Breast epithelium (tissue), 4 donors: ENCODE measurements at regions not wholly inside any gene's neighbourhood (a gene's known extent, or its start where the extent isn't known, plus 50 kb on each side); places are given as distances from the start of the nearest gene placed in this dataset.

Source experiments
- DNase-seq, 2 donors: peaks; one replicate each; pipeline ENCODE4 v3.0.0-alpha.2; 2019; ENCODE audit warnings: low spot score in 2 of 2
- H3K27ac ChIP-seq, 2 donors: fragments of 200-600 bp; sonication (generic) in 1 of 2; one replicate each; pipeline ENCODE4 v1.5.1; 2016 to 2019; ENCODE audit warnings: mild to moderate bottlenecking in 1 of 2
- H3K27me3 ChIP-seq, 2 donors: fragments of 200-600 bp; sonication (generic) in 1 of 2; one replicate each; pipeline versions ENCODE4 v1.5.1 to v1.6.0; 2017 to 2019; ENCODE audit warnings: control low read depth in 1 of 2, mild to moderate bottlenecking in 1 of 2
- H3K36me3 ChIP-seq: fragments of 200-600 bp; one replicate; pipeline ENCODE4 v1.5.1; 2019
- H3K4me1 ChIP-seq, 2 donors: fragments of 200-600 bp; sonication (generic); one replicate each; pipeline ENCODE4 v1.5.1; 2016 to 2019; ENCODE audit warnings: control low read depth in 1 of 2
- H3K4me3 ChIP-seq, 3 donors: fragments of 200-600 bp; sonication (generic); 1 replicate in 2 of 3; 2 replicates in 1 of 3; pipeline ENCODE4 v1.5.1; 2016 to 2019; ENCODE audit warnings: mild to moderate bottlenecking in 3 of 3, moderate library complexity in 2 of 3
- H3K9me3 ChIP-seq, 2 donors: fragments of 200-600 bp; sonication (generic) in 1 of 2; one replicate each; pipeline ENCODE4 v1.5.1; 2016 to 2019; ENCODE audit warnings: control low read depth in 1 of 2
- CTCF ChIP-seq, 3 donors: fragments of 450-650 bp; IDR thresholded peaks; one replicate each; pipeline ENCODE4 v1.5.1; 2016 to 2017; ENCODE audit warnings: antibody characterized with exemption in 3 of 3, mild to moderate bottlenecking in 3 of 3, moderate library complexity in 3 of 3
- POLR2A ChIP-seq: fragments of 450-650 bp; IDR thresholded peaks from one replicate; pipeline ENCODE4 v1.6.1; 2016; ENCODE audit warnings: antibody characterized with exemption, mild to moderate bottlenecking, moderate library complexity
- POLR2AphosphoS5 ChIP-seq, 3 donors: sonication (generic); formaldehyde crosslinking; IDR thresholded peaks; one replicate each; pipeline ENCODE4 v1.6.1; 2017; ENCODE audit warnings: antibody characterized with exemption in 3 of 3
- intact Hi-C: fragments of 100-400 bp; cut with DNase I; formaldehyde crosslinking; loops from one replicate; pipeline ENCODE4 v1.15.1; 2023; ENCODE audit warnings: low total_unique reads

- H3K4me1 ChIP-seq = peaks cover 0 to 1% of the 10 kb centered on the region in 2 donors
- H3K27me3 ChIP-seq = no peaks in the 10 kb centered on the region
- intact Hi-C loops = no loop called here
- DNase-seq = no peak
- no peak overlapping the region for H3K27ac ChIP-seq
- no peaks in the 10 kb centered on the region for H3K36me3 ChIP-seq
- TF ChIP-seq POLR2AphosphoS5 (IDR thresholded peaks at IDR 0.05) (no peak), CTCF (IDR thresholded peaks at IDR 0.05) (no peak), POLR2A (no peak)
- H3K9me3 ChIP-seq = peaks cover 5 to 8% of the 10 kb centered on the region in 2 donors
- no peak overlapping the region for H3K4me3 ChIP-seq
These were observed 92.0 kb downstream of the SPP2 start for GRCh38 chr2:234142530-234142929.

- Histone ChIP-seq H3K4me3 (no peak overlapping the region), H3K27me3 (no peaks in the 10 kb centered on the region), H3K4me1 (no peaks in the 10 kb centered on the region), H3K9me3 (peaks cover 5 to 8% of the 10 kb centered on the region in 2 donors), H3K36me3 (no peaks in the 10 kb centered on the region), H3K27ac (no peak overlapping the region)
- no peak for DNase-seq
- no peak for TF ChIP-seq POLR2AphosphoS5 (IDR thresholded peaks at IDR 0.05)
- TF ChIP-seq POLR2A = no peak
- TF ChIP-seq CTCF (IDR thresholded peaks at IDR 0.05) = no peak
- intact Hi-C loops = no loop called here
These were observed 89.3 kb downstream of the SPP2 start for GRCh38 chr2:234139755-234140154.

- no peaks in the 10 kb centered on the region for H3K4me1 ChIP-seq
- H3K9me3 ChIP-seq = peaks cover 5 to 8% of the 10 kb centered on the region in 2 donors
- no peak for TF ChIP-seq POLR2AphosphoS5 (IDR thresholded peaks at IDR 0.05)
- TF ChIP-seq CTCF (IDR thresholded peaks at IDR 0.05) = no peak
- TF ChIP-seq POLR2A = no peak
- intact Hi-C loops = no loop called here
- no peak overlapping the region for H3K27ac ChIP-seq
- no peaks in the 10 kb centered on the region for H3K27me3 ChIP-seq
- DNase-seq = no peak
- no peaks in the 10 kb centered on the region for H3K36me3 ChIP-seq
- no peak overlapping the region for H3K4me3 ChIP-seq
These were observed 88.3 kb downstream of the SPP2 start for GRCh38 chr2:234138836-234139235.

GRCh38 chr2:234137400-234138014 is 87.0 kb downstream of the SPP2 start:
- peak in 1 of 3 donors; percentile 48 for TF ChIP-seq POLR2AphosphoS5 (IDR thresholded peaks at IDR 0.05)
- TF ChIP-seq CTCF (IDR thresholded peaks at IDR 0.05) = no peak
- intact Hi-C loops = no loop called here
- H3K27ac ChIP-seq = peak overlapping the region; percentile 82 to 90
- no peaks in the 10 kb centered on the region for H3K4me1 ChIP-seq
- peaks cover 5 to 8% of the 10 kb centered on the region in 2 donors for H3K9me3 ChIP-seq
- H3K36me3 ChIP-seq = no peaks in the 10 kb centered on the region
- H3K27me3 ChIP-seq = no peaks in the 10 kb centered on the region
- no peak overlapping the region for H3K4me3 ChIP-seq
- peak in 1 of 2 donors; percentile 75 for DNase-seq

- intact Hi-C loops = no loop called here
- no peak for DNase-seq
- Histone ChIP-seq H3K27me3 (no peaks in the 10 kb centered on the region), H3K4me1 (no peaks in the 10 kb centered on the region), H3K9me3 (peaks cover 5 to 8% of the 10 kb centered on the region in 2 donors), H3K27ac (peak overlapping the region; percentile 74 to 82), H3K4me3 (no peak overlapping the region), H3K36me3 (no peaks in the 10 kb centered on the region)
- TF ChIP-seq CTCF (IDR thresholded peaks at IDR 0.05) (no peak), POLR2A (no peak), POLR2AphosphoS5 (IDR thresholded peaks at IDR 0.05) (no peak)
These were observed 86.0 kb downstream of the SPP2 start for GRCh38 chr2:234136461-234136860.
